ENCODE measurements at regions not wholly inside any gene's neighbourhood (a gene's known extent, or its start where the extent isn't known, plus 50 kb on each side); places are given as distances from the start of the nearest gene placed in this dataset.

GRCh38 chr17:51461578-51462004 lies 201.2 kb downstream of the UTP18 start:
- 55 to 83% methylated on average over 1 to 4 of the region's 11 CpGs for WGBS, 2 donors (ENCODE audit: low coverage in 1 of 2)

GRCh38 chr17:51463353-51463752 lies 203.0 kb downstream of the UTP18 start:
- H3K4me1 ChIP-seq = no peaks in the 10 kb centered on the region
- H3K9me3 ChIP-seq = no peaks in the 10 kb centered on the region
- 51 to 72% methylated on average over 7 to 8 of the region's 8 CpGs for WGBS, 2 donors (ENCODE audit: low coverage in 1 of 2)
- ATAC-seq = no peak
- no peak overlapping the region for H3K27ac ChIP-seq
- H3K27me3 ChIP-seq = no peaks in the 10 kb centered on the region
- TF ChIP-seq CTCF (IDR thresholded peaks at IDR 0.05) (no peak), POLR2AphosphoS5 (IDR thresholded peaks at IDR 0.05) (no peak), POLR2A (IDR thresholded peaks at IDR 0.05) (no peak), EP300 (IDR thresholded peaks at IDR 0.05) (no peak)
- no peak overlapping the region for H3K4me3 ChIP-seq
- no peaks in the 10 kb centered on the region for H3K36me3 ChIP-seq

More at GRCh38 chr17:51461578-51462004, 201.2 kb downstream of the UTP18 start:
- no peak for ATAC-seq
- H3K4me1 ChIP-seq = peaks cover 0 to 6% (median 0%) of the 10 kb centered on the region in 3 donors
- no peak overlapping the region for H3K4me3 ChIP-seq
- no peaks in the 10 kb centered on the region for H3K36me3 ChIP-seq
- no peak overlapping the region for H3K27ac ChIP-seq
- H3K27me3 ChIP-seq = no peaks in the 10 kb centered on the region
- TF ChIP-seq POLR2AphosphoS5 (IDR thresholded peaks at IDR 0.05) (no peak), POLR2A (IDR thresholded peaks at IDR 0.05) (no peak), EP300 (IDR thresholded peaks at IDR 0.05) (no peak), CTCF (IDR thresholded peaks at IDR 0.05) (peak; percentile 33 to 71 (median 42))
- H3K9me3 ChIP-seq = no peaks in the 10 kb centered on the region

- Histone ChIP-seq H3K27me3 (peaks cover 6% of the 10 kb centered on the region), H3K4me3 (no peak overlapping the region), H3K4me1 (no peaks in the 10 kb centered on the region), H3K27ac (no peak overlapping the region), H3K36me3 (no peaks in the 10 kb centered on the region), H3K9me3 (no peaks in the 10 kb centered on the region)
- WGBS, 2 donors (ENCODE audit: low coverage in 1 of 2) = 73 to 86% methylated on average over 1 of the region's 1 CpG
- no peak for TF ChIP-seq CTCF (IDR thresholded peaks at IDR 0.05)
- TF ChIP-seq EP300 (IDR thresholded peaks at IDR 0.05) = no peak
- TF ChIP-seq POLR2A (IDR thresholded peaks at IDR 0.05) = no peak
- no peak for TF ChIP-seq POLR2AphosphoS5 (IDR thresholded peaks at IDR 0.05)
- no peak for ATAC-seq
These were observed 207.0 kb downstream of the UTP18 start for GRCh38 chr17:51467336-51467735.

GRCh38 chr17:51472670-51473205 lies 212.4 kb downstream of the UTP18 start:
- ATAC-seq = no peak
- no peaks in the 10 kb centered on the region for H3K36me3 ChIP-seq
- no peak overlapping the region for H3K27ac ChIP-seq
- H3K9me3 ChIP-seq = no peaks in the 10 kb centered on the region
- 71 to 86% methylated on average over 1 to 2 of the region's 2 CpGs for WGBS, 2 donors (ENCODE audit: low coverage in 1 of 2)
- peaks cover 30% of the 10 kb centered on the region for H3K27me3 ChIP-seq
- no peaks in the 10 kb centered on the region for H3K4me1 ChIP-seq
- TF ChIP-seq POLR2A (IDR thresholded peaks at IDR 0.05) = no peak
- no peak for TF ChIP-seq POLR2AphosphoS5 (IDR thresholded peaks at IDR 0.05)
- TF ChIP-seq CTCF (IDR thresholded peaks at IDR 0.05) = no peak
- no peak for TF ChIP-seq EP300 (IDR thresholded peaks at IDR 0.05)
- no peak overlapping the region for H3K4me3 ChIP-seq

GRCh38 chr17:51474764-51475163 lies 214.4 kb downstream of the UTP18 start:
- no peaks in the 10 kb centered on the region for H3K4me1 ChIP-seq
- no peak for ATAC-seq
- no peaks in the 10 kb centered on the region for H3K36me3 ChIP-seq
- WGBS, 2 donors (ENCODE audit: low coverage in 1 of 2) = 55 to 59% methylated on average over 4 of the region's 4 CpGs
- H3K27ac ChIP-seq = no peak overlapping the region
- no peak overlapping the region for H3K4me3 ChIP-seq
- H3K27me3 ChIP-seq = peaks cover 41% of the 10 kb centered on the region
- TF ChIP-seq CTCF (IDR thresholded peaks at IDR 0.05) (no peak), EP300 (IDR thresholded peaks at IDR 0.05) (no peak), POLR2AphosphoS5 (IDR thresholded peaks at IDR 0.05) (no peak), POLR2A (IDR thresholded peaks at IDR 0.05) (no peak)
- no peaks in the 10 kb centered on the region for H3K9me3 ChIP-seq
